ENCODE measurements at regions not wholly inside any gene's neighbourhood (a gene's known extent, or its start where the extent isn't known, plus 50 kb on each side); places are given as distances from the start of the nearest gene placed in this dataset.

DNA sequence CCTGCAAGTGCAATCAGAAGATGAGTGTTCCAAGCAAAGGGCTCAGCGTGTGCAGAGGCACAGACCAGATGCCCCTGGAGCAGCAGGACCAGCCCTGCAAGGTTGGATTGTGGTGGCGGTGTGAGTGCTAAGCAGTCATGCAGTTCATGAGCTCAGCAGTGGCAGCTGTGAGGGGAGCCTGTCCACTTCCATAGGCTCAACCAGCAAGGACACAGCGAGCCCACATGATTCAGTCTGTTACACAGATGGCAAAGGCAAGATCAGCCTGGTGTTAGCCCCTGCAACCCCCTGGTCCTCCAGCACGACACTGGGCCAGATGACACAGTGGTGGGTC lies 95.9 kb upstream of the PRR23E start:
- in situ Hi-C loops (cut with MboI; ENCODE audit: low sequenced_read_pairs, unreplicated experiment), result no loop called here
- no peak for DNase-seq (ENCODE audit: low spot score)
- TF ChIP-seq, protein P1, sequence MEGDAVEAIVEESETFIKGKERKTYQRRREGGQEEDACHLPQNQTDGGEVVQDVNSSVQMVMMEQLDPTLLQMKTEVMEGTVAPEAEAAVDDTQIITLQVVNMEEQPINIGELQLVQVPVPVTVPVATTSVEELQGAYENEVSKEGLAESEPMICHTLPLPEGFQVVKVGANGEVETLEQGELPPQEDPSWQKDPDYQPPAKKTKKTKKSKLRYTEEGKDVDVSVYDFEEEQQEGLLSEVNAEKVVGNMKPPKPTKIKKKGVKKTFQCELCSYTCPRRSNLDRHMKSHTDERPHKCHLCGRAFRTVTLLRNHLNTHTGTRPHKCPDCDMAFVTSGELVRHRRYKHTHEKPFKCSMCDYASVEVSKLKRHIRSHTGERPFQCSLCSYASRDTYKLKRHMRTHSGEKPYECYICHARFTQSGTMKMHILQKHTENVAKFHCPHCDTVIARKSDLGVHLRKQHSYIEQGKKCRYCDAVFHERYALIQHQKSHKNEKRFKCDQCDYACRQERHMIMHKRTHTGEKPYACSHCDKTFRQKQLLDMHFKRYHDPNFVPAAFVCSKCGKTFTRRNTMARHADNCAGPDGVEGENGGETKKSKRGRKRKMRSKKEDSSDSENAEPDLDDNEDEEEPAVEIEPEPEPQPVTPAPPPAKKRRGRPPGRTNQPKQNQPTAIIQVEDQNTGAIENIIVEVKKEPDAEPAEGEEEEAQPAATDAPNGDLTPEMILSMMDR (IDR thresholded peaks at IDR 0.05; ENCODE audit: borderline replicate concordance, control extremely low read depth, extremely low read depth, insufficient read depth, missing control alignments), result no peak

DNA sequence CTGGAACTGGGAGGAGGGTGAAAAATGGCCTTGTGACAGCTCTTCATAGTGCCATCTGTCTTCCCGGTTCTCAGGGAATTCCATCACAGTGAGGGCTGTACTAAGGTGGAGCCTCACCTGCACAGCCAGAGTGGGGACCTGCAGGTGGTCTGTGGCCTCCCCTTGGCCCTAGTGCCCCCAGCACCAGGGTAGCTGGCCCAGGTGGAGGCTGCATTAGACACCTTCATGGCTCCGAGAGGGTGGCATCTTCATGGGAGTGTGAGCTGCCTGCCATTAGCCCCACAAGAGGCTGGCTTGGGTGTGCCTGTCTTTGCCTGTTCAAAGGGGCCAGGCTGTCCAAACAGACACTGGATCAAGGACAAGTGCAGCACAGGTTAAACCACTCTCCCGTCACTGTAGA lies 95.5 kb upstream of the PRR23E start:
- in situ Hi-C loops (cut with MboI; ENCODE audit: low sequenced_read_pairs, unreplicated experiment), result no loop called here
- no peak for DNase-seq (ENCODE audit: low spot score)
- TF ChIP-seq, protein P1 (IDR thresholded peaks at IDR 0.05; ENCODE audit: borderline replicate concordance, control extremely low read depth, extremely low read depth, insufficient read depth, missing control alignments), result no peak

DNA sequence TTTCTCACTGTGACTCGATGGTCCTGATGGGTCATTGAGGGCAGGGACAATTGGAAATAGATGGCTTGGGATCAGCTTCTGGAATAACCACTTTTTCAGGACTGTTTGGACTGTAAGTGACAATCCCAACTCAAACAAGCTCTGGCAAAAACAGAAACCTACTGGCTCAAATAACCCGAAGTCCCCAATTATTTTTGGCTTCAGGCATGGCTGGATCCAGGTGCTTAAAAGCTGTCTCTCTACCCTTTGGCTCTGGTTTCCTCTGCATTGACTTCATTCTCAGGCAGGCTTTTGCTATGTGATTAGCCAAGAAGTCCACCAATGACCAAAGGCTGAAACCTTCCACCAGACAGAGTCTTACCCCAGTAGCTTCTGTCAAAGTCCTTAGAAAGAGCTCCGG lies 92.9 kb upstream of the PRR23E start:
- DNase-seq (ENCODE audit: low spot score), result no peak
- in situ Hi-C loops (cut with MboI; ENCODE audit: low sequenced_read_pairs, unreplicated experiment), result no loop called here
- TF ChIP-seq, protein P1 (IDR thresholded peaks at IDR 0.05; ENCODE audit: borderline replicate concordance, control extremely low read depth, extremely low read depth, insufficient read depth, missing control alignments), result no peak

DNA sequence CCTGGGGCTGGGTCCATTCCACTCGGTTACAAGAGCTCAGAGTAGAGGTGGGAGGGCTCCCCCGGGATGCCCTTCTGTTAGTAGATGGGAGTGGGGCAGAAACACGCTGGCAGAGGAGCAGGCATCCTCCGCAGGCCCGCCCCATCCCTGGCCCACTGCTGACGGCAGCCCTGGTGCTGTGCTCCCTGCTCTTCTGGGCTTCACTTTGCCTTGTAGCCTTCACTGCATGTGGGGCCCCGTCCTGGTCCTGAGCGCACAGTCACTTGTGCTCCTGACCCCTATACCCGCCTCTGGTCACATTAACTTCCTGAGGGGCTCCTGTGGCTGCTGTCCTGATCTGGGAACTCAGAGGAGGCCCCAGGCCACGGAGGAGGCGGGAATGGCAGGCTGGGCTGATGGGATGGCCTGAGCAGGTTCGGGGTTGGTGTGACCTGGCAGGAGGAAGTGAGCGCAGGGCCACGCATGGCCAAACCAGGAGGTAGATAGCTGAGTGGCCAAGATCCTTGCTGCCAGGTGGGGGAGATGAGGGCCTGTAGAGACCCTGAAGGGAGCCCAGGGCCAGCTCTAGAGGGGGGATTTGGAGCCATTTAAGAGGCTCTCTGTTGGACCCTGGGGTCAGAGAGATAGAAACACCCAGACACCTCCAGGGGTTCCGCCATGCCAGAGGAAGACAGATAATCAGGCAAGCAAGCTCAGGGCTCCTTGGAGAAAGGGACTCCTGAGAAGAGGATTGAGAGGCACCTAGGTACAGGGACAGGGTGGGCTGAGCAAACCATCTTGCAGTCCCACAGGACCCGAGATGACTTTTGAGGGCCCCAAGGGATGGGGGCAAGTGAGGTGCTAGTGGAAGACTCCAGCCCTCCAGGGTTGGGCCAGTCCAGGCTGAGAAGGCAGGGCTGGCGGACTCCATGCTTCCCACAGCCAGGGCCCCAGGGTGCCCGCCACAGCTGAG lies 92.2 kb upstream of the PRR23E start:
- in situ Hi-C loops (cut with MboI; ENCODE audit: low sequenced_read_pairs, unreplicated experiment), result no loop called here
- no peak for DNase-seq (ENCODE audit: low spot score)
- TF ChIP-seq, protein P1 (IDR thresholded peaks at IDR 0.05; ENCODE audit: borderline replicate concordance, control extremely low read depth, extremely low read depth, insufficient read depth, missing control alignments), result no peak

DNA sequence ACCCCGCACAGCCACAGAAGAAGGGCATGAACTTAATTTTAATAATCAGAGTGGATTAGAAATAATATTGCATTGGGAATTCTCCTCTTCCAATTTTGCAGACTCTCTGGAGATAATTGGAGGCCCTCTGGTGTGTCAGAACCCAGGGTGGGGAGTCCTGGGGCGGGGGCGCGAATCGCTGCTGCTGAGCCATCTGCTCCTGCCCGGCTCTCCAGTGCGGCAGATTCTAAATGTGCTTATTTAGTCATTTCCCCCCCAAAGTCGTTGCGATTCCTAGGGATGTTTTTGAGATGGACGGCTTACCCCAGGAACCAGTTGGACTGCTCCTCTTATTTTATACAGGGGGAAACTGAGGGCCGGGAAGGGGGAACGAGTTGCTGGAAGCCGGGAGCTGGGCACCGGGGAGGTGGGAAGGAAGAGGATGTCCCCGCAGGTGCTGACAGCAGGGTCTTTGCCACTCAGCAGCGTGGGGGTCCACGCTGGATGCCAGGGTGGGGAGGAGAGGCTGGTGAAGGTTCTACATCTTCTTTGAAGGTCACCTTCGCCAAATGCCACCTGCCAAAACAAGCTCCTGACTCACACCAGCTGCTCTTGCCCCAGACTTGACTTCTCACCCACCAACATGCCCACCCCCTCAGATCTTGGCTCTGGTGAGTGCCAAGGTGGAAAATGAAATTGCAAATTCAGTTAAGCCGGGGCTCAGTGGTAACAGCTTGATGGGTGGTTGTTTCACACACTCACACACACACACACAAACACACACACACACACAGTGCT lies 91.3 kb upstream of the PRR23E start:
- in situ Hi-C loops (cut with MboI; ENCODE audit: low sequenced_read_pairs, unreplicated experiment), result no loop called here
- DNase-seq (ENCODE audit: low spot score), result no peak
- TF ChIP-seq, protein P1 (IDR thresholded peaks at IDR 0.05; ENCODE audit: borderline replicate concordance, control extremely low read depth, extremely low read depth, insufficient read depth, missing control alignments), result no peak

DNA sequence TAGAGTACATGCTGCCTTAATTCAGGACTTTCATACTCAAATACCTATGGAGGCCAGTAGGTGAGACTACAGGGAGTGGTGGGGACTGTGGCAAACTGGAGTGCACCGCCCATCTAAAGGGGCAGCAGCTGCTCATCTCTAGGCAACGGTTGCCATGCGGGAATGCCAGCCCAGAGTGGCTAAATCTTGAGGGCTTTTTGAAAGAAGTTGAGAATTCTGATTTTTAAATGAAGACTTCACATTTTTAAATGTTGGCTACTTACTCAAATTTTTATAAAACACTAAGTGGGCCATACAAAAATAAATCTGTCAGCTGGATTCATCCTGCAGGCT lies 90.8 kb upstream of the PRR23E start:
- in situ Hi-C loops (cut with MboI; ENCODE audit: low sequenced_read_pairs, unreplicated experiment), result no loop called here
- TF ChIP-seq, protein P1 (IDR thresholded peaks at IDR 0.05; ENCODE audit: borderline replicate concordance, control extremely low read depth, extremely low read depth, insufficient read depth, missing control alignments), result no peak
- DNase-seq (ENCODE audit: low spot score), result no peak

Data from GM13976 (cell line).